H1 (cell line): ENCODE measurements at regions not wholly inside any gene's neighbourhood (a gene's known extent, or its start where the extent isn't known, plus 50 kb on each side); places are given as distances from the start of the nearest gene placed in this dataset.

Source experiments
- BRCA1 ChIP-seq: IDR thresholded peaks from 2 replicates; pipeline ENCODE4 v1.6.1; 2012; ENCODE audit warnings: low read depth, low read length, improper control_type of control experiment
- KDM5A ChIP-seq: fragments of 200-600 bp; IDR thresholded peaks from 2 replicates; pipeline ENCODE4 v1.7.1; 2012; ENCODE audit warnings: mild to moderate bottlenecking, low read length, inconsistent platforms, mixed read lengths
- PHF8 ChIP-seq: fragments of 200-600 bp; sonication (generic); conservative IDR thresholded peaks from 2 replicates; pipeline ENCODE4 v1.7.1; 2012; ENCODE audit warnings: low read depth, mild to moderate bottlenecking, inconsistent platforms, low read length, moderate library complexity
- RBBP5 ChIP-seq: IDR thresholded peaks from 2 replicates; pipeline ENCODE4 v1.7.1; 2012; ENCODE audit warnings: low read depth, mild to moderate bottlenecking, inconsistent platforms, low read length, moderate library complexity, borderline replicate concordance
- SRF ChIP-seq: IDR thresholded peaks from 2 replicates; pipeline ENCODE4 v1.6.1; 2011; ENCODE audit warnings: mild to moderate bottlenecking, low read depth, low read length, moderate library complexity

DNA sequence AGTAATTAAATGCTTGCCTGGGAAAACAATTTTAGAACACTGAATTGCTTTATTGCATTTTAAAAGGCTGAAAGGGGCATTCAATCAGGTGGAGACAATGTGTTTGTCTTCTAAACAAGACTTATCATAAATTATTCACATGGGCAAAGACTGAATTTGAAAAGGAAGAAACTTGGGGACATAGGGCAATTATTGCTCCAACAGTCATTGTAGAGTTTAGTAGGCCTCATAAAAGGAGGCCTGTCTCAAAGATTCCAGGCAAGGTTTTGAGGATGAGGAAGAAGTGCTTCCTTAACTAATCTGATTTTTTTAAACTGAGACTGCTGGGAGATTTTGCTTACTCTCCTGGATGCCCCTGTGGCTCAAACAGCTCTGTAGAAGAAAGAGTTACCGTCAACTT lies 174.4 kb upstream of the RPS6KA3 start (continued):
- TF ChIP-seq SRF (no peak), PHF8 (no peak), KDM5A (no peak), RBBP5 (no peak), BRCA1 (no peak)
